RWPE2 (cell line): ENCODE measurements at regions not wholly inside any gene's neighbourhood (a gene's known extent, or its start where the extent isn't known, plus 50 kb on each side); places are given as distances from the start of the nearest gene placed in this dataset.

Experiments used
- ATAC-seq: fragments of 200-7000 bp; cut with Tn5 transposase; 3 replicates; pipeline ENCODE4 v1.9.1; 2021; ENCODE audit warnings: low read depth
- DNase-seq: peaks from one replicate; pipeline ENCODE4 v3.0.0-alpha.2; 2020; ENCODE audit warnings: low spot score
- H3K27ac ChIP-seq: fragments of 450-650 bp; 2 replicates; pipeline ENCODE4 v1.5.1; 2017; ENCODE audit warnings: mild to moderate bottlenecking; ENCODE audit not compliant: poor library complexity, severe bottlenecking
- H3K27me3 ChIP-seq: fragments of 250-450 bp; sonication (Bioruptor Pico); 2 replicates; pipeline ENCODE4 v1.5.1; 2021; ENCODE audit warnings: mild to moderate bottlenecking, moderate library complexity; ENCODE audit not compliant: insufficient read depth, poor library complexity, severe bottlenecking
- H3K36me3 ChIP-seq: fragments of 250-450 bp; sonication (Bioruptor Pico); 2 replicates; pipeline ENCODE4 v1.5.1; 2020; ENCODE audit warnings: low read depth, mild to moderate bottlenecking, moderate library complexity
- H3K4me1 ChIP-seq: fragments of 250-450 bp; sonication (Bioruptor Pico); 2 replicates; pipeline ENCODE4 v1.5.1; 2021; ENCODE audit warnings: mild to moderate bottlenecking, moderate library complexity; ENCODE audit not compliant: insufficient read depth, poor library complexity, severe bottlenecking
- H3K4me3 ChIP-seq: fragments of 250-450 bp; sonication (Bioruptor Pico); 2 replicates; pipeline ENCODE4 v1.5.1; 2021; ENCODE audit warnings: mild to moderate bottlenecking, moderate library complexity; ENCODE audit not compliant: severe bottlenecking
- H3K9me3 ChIP-seq: fragments of 250-450 bp; sonication (Bioruptor Pico); 2 replicates; pipeline ENCODE4 v1.5.1; 2021; ENCODE audit warnings: mild to moderate bottlenecking, moderate library complexity; ENCODE audit not compliant: severe bottlenecking
- TF ChIP-seq, protein P1 (sequence below): fragments of 450-650 bp; IDR thresholded peaks from one replicate; pipeline ENCODE4 v1.5.1; 2017; ENCODE audit warnings: mild to moderate bottlenecking, moderate library complexity; ENCODE audit not compliant: poor library complexity, severe bottlenecking

DNA sequence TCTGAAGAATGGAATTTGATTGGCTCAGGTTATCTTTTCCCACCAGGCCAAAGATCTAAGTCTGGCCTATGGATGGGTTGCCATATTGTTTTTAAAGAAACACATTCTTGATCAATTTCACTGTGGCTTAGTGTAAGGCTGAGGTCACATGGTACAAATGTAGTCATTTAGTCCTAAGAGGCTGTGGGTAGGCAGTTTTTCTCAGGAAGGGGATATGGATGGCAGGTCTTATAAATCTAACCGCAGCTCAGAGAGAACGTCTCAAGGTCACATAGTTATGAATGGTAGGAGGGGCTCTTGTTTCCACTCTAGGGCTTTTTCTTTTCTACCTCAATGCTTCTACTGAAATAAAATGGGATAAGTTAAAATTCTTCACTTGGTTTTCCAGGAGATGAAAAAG lies 128.6 kb upstream of the ACTBL2 start:
- ATAC-seq (no peak), DNase-seq (no peak)
- Histone ChIP-seq H3K4me1 (no peaks in the 10 kb centered on the region), H3K9me3 (no peaks in the 10 kb centered on the region), H3K27ac (no peak overlapping the region), H3K27me3 (no peaks in the 10 kb centered on the region), H3K36me3 (no peaks in the 10 kb centered on the region), H3K4me3 (no peak overlapping the region)
- TF ChIP-seq, protein P1, sequence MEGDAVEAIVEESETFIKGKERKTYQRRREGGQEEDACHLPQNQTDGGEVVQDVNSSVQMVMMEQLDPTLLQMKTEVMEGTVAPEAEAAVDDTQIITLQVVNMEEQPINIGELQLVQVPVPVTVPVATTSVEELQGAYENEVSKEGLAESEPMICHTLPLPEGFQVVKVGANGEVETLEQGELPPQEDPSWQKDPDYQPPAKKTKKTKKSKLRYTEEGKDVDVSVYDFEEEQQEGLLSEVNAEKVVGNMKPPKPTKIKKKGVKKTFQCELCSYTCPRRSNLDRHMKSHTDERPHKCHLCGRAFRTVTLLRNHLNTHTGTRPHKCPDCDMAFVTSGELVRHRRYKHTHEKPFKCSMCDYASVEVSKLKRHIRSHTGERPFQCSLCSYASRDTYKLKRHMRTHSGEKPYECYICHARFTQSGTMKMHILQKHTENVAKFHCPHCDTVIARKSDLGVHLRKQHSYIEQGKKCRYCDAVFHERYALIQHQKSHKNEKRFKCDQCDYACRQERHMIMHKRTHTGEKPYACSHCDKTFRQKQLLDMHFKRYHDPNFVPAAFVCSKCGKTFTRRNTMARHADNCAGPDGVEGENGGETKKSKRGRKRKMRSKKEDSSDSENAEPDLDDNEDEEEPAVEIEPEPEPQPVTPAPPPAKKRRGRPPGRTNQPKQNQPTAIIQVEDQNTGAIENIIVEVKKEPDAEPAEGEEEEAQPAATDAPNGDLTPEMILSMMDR: no peak

DNA sequence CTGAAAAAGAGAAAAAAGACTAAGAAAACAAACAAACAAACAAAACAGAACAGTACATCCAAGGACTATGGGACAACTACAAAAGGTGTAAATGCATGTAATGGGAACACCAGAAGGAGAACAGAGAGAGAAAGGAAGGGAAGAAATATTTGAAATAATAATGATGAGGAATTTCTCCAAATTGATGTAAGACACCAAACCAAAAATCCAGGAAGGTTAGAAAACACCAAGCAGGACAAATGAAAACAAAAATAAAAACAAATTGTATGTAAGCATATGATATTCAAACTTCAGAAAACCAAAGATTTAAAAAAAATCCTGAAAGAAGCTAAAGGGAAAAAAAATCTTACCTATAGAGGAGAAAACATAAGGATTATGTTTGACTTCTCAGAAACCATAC lies 125.9 kb upstream of the ACTBL2 start:
- no peaks in the 10 kb centered on the region for H3K36me3 ChIP-seq
- no peaks in the 10 kb centered on the region for H3K27me3 ChIP-seq
- H3K4me3 ChIP-seq: no peak overlapping the region
- no peak for DNase-seq
- no peaks in the 10 kb centered on the region for H3K4me1 ChIP-seq
- H3K27ac ChIP-seq: no peak overlapping the region
- ATAC-seq: no peak
- TF ChIP-seq, protein P1: no peak
- H3K9me3 ChIP-seq: no peaks in the 10 kb centered on the region

DNA sequence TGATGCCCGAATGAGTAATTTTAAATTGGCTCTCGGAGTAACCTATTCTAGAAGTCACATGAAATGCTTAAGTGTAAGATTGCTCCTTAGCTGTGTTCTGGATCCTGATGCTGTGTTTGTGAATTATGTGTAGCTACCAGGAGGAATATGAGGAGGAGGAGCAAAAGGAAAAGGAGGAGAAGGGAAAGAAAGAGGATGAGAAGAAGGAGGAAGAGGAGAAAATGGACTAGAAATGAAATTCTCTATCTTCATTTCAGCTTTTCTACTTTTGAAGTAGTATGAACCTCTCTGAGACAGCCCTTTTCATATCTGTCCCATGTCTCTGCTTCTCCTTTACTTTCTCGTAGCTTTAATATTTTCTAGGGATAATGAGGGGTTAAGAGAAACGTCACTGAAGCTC lies 119.4 kb upstream of the ACTBL2 start:
- Histone ChIP-seq H3K4me1 (no peaks in the 10 kb centered on the region), H3K4me3 (no peak overlapping the region), H3K27ac (no peak overlapping the region), H3K36me3 (no peaks in the 10 kb centered on the region), H3K27me3 (no peaks in the 10 kb centered on the region), H3K9me3 (no peaks in the 10 kb centered on the region)
- ATAC-seq: no peak
- TF ChIP-seq, protein P1: no peak
- no peak for DNase-seq

DNA sequence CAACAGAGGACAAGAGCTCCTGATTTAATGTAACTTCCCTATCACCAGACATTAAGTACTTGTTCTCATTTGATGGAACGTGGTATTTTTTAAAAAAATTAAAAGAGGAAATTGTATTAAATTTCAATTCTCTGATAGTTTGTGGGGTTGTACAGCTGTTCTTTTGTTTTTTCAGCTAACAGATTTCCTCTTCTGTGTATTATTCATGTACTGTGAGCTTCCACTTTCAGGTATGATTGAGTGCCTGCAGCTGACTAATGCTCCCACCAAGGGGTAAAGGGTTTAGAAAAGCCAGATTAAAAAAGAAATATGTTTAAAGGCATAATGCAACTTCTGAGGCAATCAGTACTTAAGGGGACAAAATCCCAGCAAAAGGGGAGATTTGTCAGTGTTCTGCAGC lies 117.7 kb upstream of the ACTBL2 start:
- TF ChIP-seq, protein P1: no peak
- no peak for DNase-seq
- H3K27ac ChIP-seq: no peak overlapping the region
- no peak overlapping the region for H3K4me3 ChIP-seq
- no peaks in the 10 kb centered on the region for H3K36me3 ChIP-seq
- no peaks in the 10 kb centered on the region for H3K9me3 ChIP-seq
- no peak for ATAC-seq
- no peaks in the 10 kb centered on the region for H3K27me3 ChIP-seq
- no peaks in the 10 kb centered on the region for H3K4me1 ChIP-seq

DNA sequence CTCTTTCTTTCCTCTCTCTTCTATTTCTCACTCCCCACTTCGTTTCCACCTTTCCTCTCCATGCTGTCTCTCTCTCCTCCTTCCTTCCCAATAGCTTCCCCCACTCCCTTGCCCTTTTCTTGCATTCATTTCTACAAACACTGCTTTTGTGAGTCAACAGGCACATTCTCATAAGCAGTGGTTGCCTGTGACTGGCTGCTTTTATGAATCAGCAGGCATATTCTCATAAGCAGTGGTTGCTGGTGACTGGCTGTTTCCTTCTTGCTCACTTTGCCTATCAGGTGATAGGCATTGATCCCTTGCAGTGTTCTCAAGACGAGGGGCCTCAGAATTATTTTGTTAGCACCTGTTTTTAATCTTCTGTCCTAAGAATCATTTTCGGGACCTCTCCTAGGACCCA lies 116.1 kb upstream of the ACTBL2 start:
- ATAC-seq (peak; percentile 75; the same call in 2 of the 3 replicates), DNase-seq (no peak)
- no peak overlapping the region for H3K27ac ChIP-seq
- H3K27me3 ChIP-seq: no peaks in the 10 kb centered on the region
- TF ChIP-seq, protein P1: no peak
- H3K9me3 ChIP-seq: no peaks in the 10 kb centered on the region
- H3K4me3 ChIP-seq: no peak overlapping the region
- H3K4me1 ChIP-seq: no peaks in the 10 kb centered on the region
- no peaks in the 10 kb centered on the region for H3K36me3 ChIP-seq
